OCI-LY1 (cell line): ENCODE measurements at regions not wholly inside any gene's neighbourhood (a gene's known extent, or its start where the extent isn't known, plus 50 kb on each side); places are given as distances from the start of the nearest gene placed in this dataset.

Experiments used
- H2AFZ ChIP-seq: fragments of 200-600 bp; sonication (generic), shearing (Covaris generic); 2 replicates; pipeline ENCODE4 v1.6.0; 2014; ENCODE audit warnings: antibody characterized with exemption, mild to moderate bottlenecking, low read length
- H3F3A ChIP-seq: fragments of 200-600 bp; sonication (generic), shearing (Covaris generic); 2 replicates; pipeline ENCODE4 v1.6.0; 2014; ENCODE audit warnings: mild to moderate bottlenecking, antibody characterized with exemption, low read length, moderate library complexity; ENCODE audit not compliant: insufficient read depth
- H3K27ac ChIP-seq: fragments of 200-600 bp; sonication (generic); 2 replicates; pipeline ENCODE4 v1.5.1; 2014; ENCODE audit warnings: low read length, mixed run types, mild to moderate bottlenecking, low read depth; ENCODE audit not compliant: poor library complexity, severe bottlenecking
- H3K27me3 ChIP-seq: fragments of 200-600 bp; sonication (generic); 2 replicates; pipeline ENCODE4 v1.6.0; 2014; ENCODE audit warnings: antibody characterized with exemption, mild to moderate bottlenecking, low read length, moderate library complexity; ENCODE audit not compliant: insufficient read depth
- H3K36me3 ChIP-seq: fragments of 200-600 bp; sonication (generic); 2 replicates; pipeline ENCODE4 v1.6.1; 2014; ENCODE audit warnings: mild to moderate bottlenecking, antibody characterized with exemption, low read length, moderate library complexity, mixed read lengths; ENCODE audit not compliant: insufficient read depth
- H3K4me1 ChIP-seq: fragments of 200-600 bp; sonication (generic); 2 replicates; pipeline ENCODE4 v1.5.1; 2014; ENCODE audit warnings: mild to moderate bottlenecking, low read length, moderate library complexity; ENCODE audit not compliant: insufficient read depth, severe bottlenecking
- H3K4me2 ChIP-seq: fragments of 200-600 bp; sonication (generic), shearing (Covaris generic); 2 replicates; pipeline ENCODE4 v1.6.1; 2014; ENCODE audit warnings: low read length
- H3K4me3 ChIP-seq: fragments of 200-600 bp; sonication (generic); 2 replicates; pipeline ENCODE4 v1.5.1; 2014; ENCODE audit warnings: low read length, low read depth, mild to moderate bottlenecking, mixed read lengths; ENCODE audit not compliant: poor library complexity, severe bottlenecking
- H3K79me2 ChIP-seq: fragments of 200-600 bp; shearing (Covaris generic); 2 replicates; pipeline ENCODE4 v1.6.1; 2016; ENCODE audit warnings: mixed run types, low read length, mixed read lengths; ENCODE audit not compliant: insufficient read depth
- H3K9ac ChIP-seq: fragments of 200-600 bp; sonication (generic), shearing (Covaris generic); 2 replicates; pipeline ENCODE4 v1.6.1; 2014; ENCODE audit warnings: mild to moderate bottlenecking, low read length, mixed read lengths
- H3K9me2 ChIP-seq: fragments of 200-600 bp; sonication (generic), shearing (Covaris generic); 2 replicates; pipeline ENCODE4 v1.6.1; 2014; ENCODE audit warnings: low read depth, mild to moderate bottlenecking, low read length, mixed read lengths
- H3K9me3 ChIP-seq: fragments of 200-600 bp; shearing (Covaris generic); 2 replicates; pipeline ENCODE4 v1.6.1; 2014; ENCODE audit warnings: low read length, mixed read lengths
- H4K20me1 ChIP-seq: fragments of 200-600 bp; sonication (generic), shearing (Covaris generic); 2 replicates; pipeline ENCODE4 v1.6.0; 2016; ENCODE audit warnings: mild to moderate bottlenecking, low read length; ENCODE audit not compliant: insufficient read depth
- EZH2 ChIP-seq: fragments of 200-600 bp; sonication (generic), shearing (Covaris generic); IDR thresholded peaks from 2 replicates; pipeline ENCODE4 v1.8.0; 2017; ENCODE audit warnings: borderline replicate concordance, mixed run types, mild to moderate bottlenecking, antibody characterized with exemption, low read length, moderate library complexity, mixed read lengths
- TF ChIP-seq, protein P1 (sequence below): fragments of 200-600 bp; sonication (generic), shearing (Covaris generic); IDR thresholded peaks from 2 replicates; pipeline ENCODE4 v1.5.1; 2017; ENCODE audit warnings: mild to moderate bottlenecking, antibody characterized with exemption, low read length, moderate library complexity, mixed read lengths

- Histone ChIP-seq H3K27me3 (no peaks in the 10 kb centered on the region), H3K9me2 (no peaks in the 10 kb centered on the region), H2AFZ (no peak overlapping the region), H3K4me2 (no peak overlapping the region), H3K36me3 (no peaks in the 10 kb centered on the region), H3K27ac (no peak overlapping the region), H4K20me1 (no peaks in the 10 kb centered on the region), H3K4me3 (no peak overlapping the region), H3K9me3 (no peaks in the 10 kb centered on the region), H3K4me1 (no peaks in the 10 kb centered on the region), H3K9ac (no peak overlapping the region), H3K79me2 (no peaks in the 10 kb centered on the region), H3F3A (no peaks in the 10 kb centered on the region)
- TF ChIP-seq EZH2: no peak
- TF ChIP-seq, protein P1, sequence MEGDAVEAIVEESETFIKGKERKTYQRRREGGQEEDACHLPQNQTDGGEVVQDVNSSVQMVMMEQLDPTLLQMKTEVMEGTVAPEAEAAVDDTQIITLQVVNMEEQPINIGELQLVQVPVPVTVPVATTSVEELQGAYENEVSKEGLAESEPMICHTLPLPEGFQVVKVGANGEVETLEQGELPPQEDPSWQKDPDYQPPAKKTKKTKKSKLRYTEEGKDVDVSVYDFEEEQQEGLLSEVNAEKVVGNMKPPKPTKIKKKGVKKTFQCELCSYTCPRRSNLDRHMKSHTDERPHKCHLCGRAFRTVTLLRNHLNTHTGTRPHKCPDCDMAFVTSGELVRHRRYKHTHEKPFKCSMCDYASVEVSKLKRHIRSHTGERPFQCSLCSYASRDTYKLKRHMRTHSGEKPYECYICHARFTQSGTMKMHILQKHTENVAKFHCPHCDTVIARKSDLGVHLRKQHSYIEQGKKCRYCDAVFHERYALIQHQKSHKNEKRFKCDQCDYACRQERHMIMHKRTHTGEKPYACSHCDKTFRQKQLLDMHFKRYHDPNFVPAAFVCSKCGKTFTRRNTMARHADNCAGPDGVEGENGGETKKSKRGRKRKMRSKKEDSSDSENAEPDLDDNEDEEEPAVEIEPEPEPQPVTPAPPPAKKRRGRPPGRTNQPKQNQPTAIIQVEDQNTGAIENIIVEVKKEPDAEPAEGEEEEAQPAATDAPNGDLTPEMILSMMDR: no peak
Observed at GRCh38 chr10:55820071-55820470, 541.0 kb downstream of the ZWINT start.

- Histone ChIP-seq H3K9ac (no peak overlapping the region), H3F3A (no peaks in the 10 kb centered on the region), H3K27me3 (no peaks in the 10 kb centered on the region), H3K4me3 (no peak overlapping the region), H3K79me2 (no peaks in the 10 kb centered on the region), H3K4me1 (no peaks in the 10 kb centered on the region), H3K9me3 (no peaks in the 10 kb centered on the region), H4K20me1 (no peaks in the 10 kb centered on the region), H3K27ac (no peak overlapping the region), H3K36me3 (no peaks in the 10 kb centered on the region), H3K9me2 (no peaks in the 10 kb centered on the region), H3K4me2 (no peak overlapping the region), H2AFZ (no peak overlapping the region)
- TF ChIP-seq EZH2: no peak
- TF ChIP-seq, protein P1: no peak
Observed at GRCh38 chr10:55813451-55814170, 547.4 kb downstream of the ZWINT start.

GRCh38 chr10:55803055-55803454, 558.0 kb downstream of the ZWINT start:
- no peak overlapping the region for H3K9ac ChIP-seq
- no peaks in the 10 kb centered on the region for H3K27me3 ChIP-seq
- H2AFZ ChIP-seq: no peak overlapping the region
- H3K4me3 ChIP-seq: no peak overlapping the region
- no peaks in the 10 kb centered on the region for H4K20me1 ChIP-seq
- no peaks in the 10 kb centered on the region for H3K9me3 ChIP-seq
- H3K36me3 ChIP-seq: no peaks in the 10 kb centered on the region
- H3K9me2 ChIP-seq: no peaks in the 10 kb centered on the region
- no peaks in the 10 kb centered on the region for H3K79me2 ChIP-seq
- no peak overlapping the region for H3K4me2 ChIP-seq
- H3K4me1 ChIP-seq: no peaks in the 10 kb centered on the region
- no peak overlapping the region for H3K27ac ChIP-seq
- TF ChIP-seq EZH2: no peak
- TF ChIP-seq, protein P1: no peak
- no peaks in the 10 kb centered on the region for H3F3A ChIP-seq
